NCI-H345 (cell line): ENCODE measurements at regions not wholly inside any gene's neighbourhood (a gene's known extent, or its start where the extent isn't known, plus 50 kb on each side); places are given as distances from the start of the nearest gene placed in this dataset.
A peak's percentile ranks its signal among the peaks of the same experiment; 100 is the strongest.

Experiments
- DNase-seq: peaks from one replicate; lab custom pipeline; 2025; lab: John Stamatoyannopoulos, UW

GRCh38 chr9:134251296-134252069 is 74.8 kb upstream of the RXRA start:
- no peak for DNase-seq

- no peak for DNase-seq
Measured at GRCh38 chr9:134252084-134252830, 74.0 kb upstream of the RXRA start.

GRCh38 chr9:134253606-134254205 is 72.5 kb upstream of the RXRA start:
- no peak for DNase-seq

- DNase-seq: no peak
Measured at GRCh38 chr9:134258332-134258731, 67.9 kb upstream of the RXRA start.

GRCh38 chr9:134258828-134259546 is 67.3 kb upstream of the RXRA start:
- no peak for DNase-seq

GRCh38 chr9:134259708-134260107 is 66.5 kb upstream of the RXRA start:
- DNase-seq: no peak

GRCh38 chr9:134260801-134261200 is 65.5 kb upstream of the RXRA start:
- DNase-seq: no peak

GRCh38 chr9:134262035-134262434 is 64.2 kb upstream of the RXRA start:
- no peak for DNase-seq

- no peak for DNase-seq
Measured at GRCh38 chr9:134263596-134263995, 62.7 kb upstream of the RXRA start.

- no peak for DNase-seq
Measured at GRCh38 chr9:134264169-134264568, 62.1 kb upstream of the RXRA start.

GRCh38 chr9:134265078-134265477 is 61.2 kb upstream of the RXRA start:
- no peak for DNase-seq

- DNase-seq: no peak
Measured at GRCh38 chr9:134266418-134266817, 59.8 kb upstream of the RXRA start.

- no peak for DNase-seq
Measured at GRCh38 chr9:134267305-134267880, 58.9 kb upstream of the RXRA start.

GRCh38 chr9:134267881-134268724 is 58.2 kb upstream of the RXRA start:
- DNase-seq: no peak

GRCh38 chr9:134268747-134269146 is 57.5 kb upstream of the RXRA start:
- DNase-seq: no peak

GRCh38 chr9:134271338-134272301 is 54.6 kb upstream of the RXRA start:
- peak; percentile 61 for DNase-seq

GRCh38 chr9:134272302-134273023 is 53.8 kb upstream of the RXRA start:
- peak; percentile 74 for DNase-seq

- no peak for DNase-seq
Measured at GRCh38 chr9:134273647-134274046, 52.6 kb upstream of the RXRA start.

GRCh38 chr9:134275375-134275774 is 50.9 kb upstream of the RXRA start:
- DNase-seq: no peak
